ENCODE measurements at regions not wholly inside any gene's neighbourhood (a gene's known extent, or its start where the extent isn't known, plus 50 kb on each side); places are given as distances from the start of the nearest gene placed in this dataset.

DNA sequence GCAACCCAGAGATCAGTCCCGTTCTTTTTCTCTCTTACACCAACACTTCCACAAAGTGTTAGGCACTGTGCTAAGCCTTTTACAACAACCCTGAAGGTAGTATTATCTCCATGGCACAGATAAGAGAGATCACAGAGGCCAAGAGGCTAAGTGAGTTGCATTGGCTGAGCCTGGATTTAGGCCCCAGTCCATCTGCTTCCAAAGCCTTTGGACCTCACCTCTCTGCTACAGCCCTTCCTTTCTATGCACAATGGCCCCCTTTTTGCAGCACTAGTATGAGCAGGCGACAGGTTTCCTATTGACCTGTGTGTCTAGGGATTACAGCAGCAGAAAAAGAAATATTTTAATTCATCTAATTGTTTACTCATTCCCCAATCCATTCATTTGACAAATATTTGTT lies 76.2 kb downstream of the CRYGS start:
- H3K14ac ChIP-seq (ENCODE audit: low read length), result no peak overlapping the region
- H2BK5ac ChIP-seq (ENCODE audit: low read depth, low read length, poor library complexity), result no peak overlapping the region
- no peak overlapping the region for H2AFZ ChIP-seq (ENCODE audit: insufficient read depth, low read length, poor library complexity)
- H3K4ac ChIP-seq (ENCODE audit: low read depth, low read length), result no peak overlapping the region
- no peak overlapping the region for H2BK12ac ChIP-seq (ENCODE audit: low read length)
- H2AK5ac ChIP-seq (ENCODE audit: low read length), result no peak overlapping the region
- no CpG with 5 or more reads among the region's 2 CpGs for WGBS (ENCODE audit: extremely low coverage, insufficient coverage, insufficient read length)
- H3K27me3 ChIP-seq (ENCODE audit: insufficient read depth, low read length), result no peaks in the 10 kb centered on the region
- H3K27ac ChIP-seq (ENCODE audit: low read depth, low read length), result no peak overlapping the region
- H2BK120ac ChIP-seq (ENCODE audit: insufficient read depth, low read length, poor library complexity), result no peak overlapping the region
- H3K4me1 ChIP-seq (ENCODE audit: control insufficient read depth in 1 of 2, insufficient read depth in 2 of 2, low read length in 2 of 2), result no peaks in the 10 kb centered on the region
- no peak overlapping the region for H4K8ac ChIP-seq (ENCODE audit: low read depth, low read length)
- H3K23ac ChIP-seq (ENCODE audit: low read length), result no peak overlapping the region
- H4K12ac ChIP-seq (ENCODE audit: low read depth, low read length), result no peak overlapping the region
- no peak overlapping the region for H3K4me3 ChIP-seq (ENCODE audit: low read depth, low read length)
- H3K79me1 ChIP-seq (ENCODE audit: low read length), result no peaks in the 10 kb centered on the region
- H3K79me2 ChIP-seq (ENCODE audit: control insufficient read depth, insufficient read depth, low read length, poor library complexity), result no peaks in the 10 kb centered on the region
- H3K9me3 ChIP-seq (ENCODE audit: insufficient read depth, low read depth, low read length), result no peaks in the 10 kb centered on the region
- H3K18ac ChIP-seq (ENCODE audit: low read length), result no peak overlapping the region
- H3K36me3 ChIP-seq (ENCODE audit: control insufficient read depth in 1 of 2, insufficient read depth in 2 of 2, low read length in 2 of 2), result no peaks in the 10 kb centered on the region
- no peak overlapping the region for H3K4me2 ChIP-seq (ENCODE audit: low read length)
- no peak for DNase-seq
- H3K9ac ChIP-seq (ENCODE audit: low read length), result no peak overlapping the region
- no peak overlapping the region for H4K91ac ChIP-seq (ENCODE audit: low read depth, low read length)

DNA sequence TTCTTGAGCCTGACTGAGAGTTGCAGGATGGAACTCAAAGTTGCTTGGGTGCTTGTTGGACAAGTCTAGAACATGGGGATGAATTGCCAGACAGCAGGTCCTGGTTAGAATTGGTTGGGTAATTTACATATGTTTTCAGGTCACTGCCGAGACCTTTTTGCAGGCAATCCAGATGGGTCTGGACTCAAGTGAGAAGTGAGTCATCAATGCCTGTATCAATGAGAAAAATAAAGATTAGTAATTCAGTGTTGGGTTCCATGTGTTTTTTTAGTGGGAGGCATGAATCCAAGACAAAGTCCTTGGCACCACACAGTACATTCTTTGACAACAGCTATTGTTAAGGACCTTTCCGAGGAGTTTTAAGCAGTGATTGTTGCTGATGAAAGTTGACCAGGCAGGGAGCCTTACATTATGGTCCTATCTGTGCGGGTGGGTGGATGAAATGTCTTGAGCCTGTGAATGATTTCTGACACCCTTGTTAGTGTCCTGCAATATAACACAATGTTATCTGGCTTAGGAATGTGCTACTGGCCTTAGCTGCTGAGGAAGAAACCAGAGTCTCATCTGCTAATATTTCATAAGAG lies 77.7 kb downstream of the CRYGS start:
- no peak overlapping the region for H4K12ac ChIP-seq (ENCODE audit: low read depth, low read length)
- no peaks in the 10 kb centered on the region for H3K36me3 ChIP-seq (ENCODE audit: control insufficient read depth in 1 of 2, insufficient read depth in 2 of 2, low read length in 2 of 2)
- H3K4me2 ChIP-seq (ENCODE audit: low read length), result no peak overlapping the region
- no peak overlapping the region for H3K4ac ChIP-seq (ENCODE audit: low read depth, low read length)
- WGBS (ENCODE audit: extremely low coverage, insufficient coverage, insufficient read length), result no CpG with 5 or more reads among the region's 3 CpGs
- no peak overlapping the region for H2AFZ ChIP-seq (ENCODE audit: insufficient read depth, low read length, poor library complexity)
- H3K23ac ChIP-seq (ENCODE audit: low read length), result no peak overlapping the region
- H4K8ac ChIP-seq (ENCODE audit: low read depth, low read length), result no peak overlapping the region
- H3K27ac ChIP-seq (ENCODE audit: low read depth, low read length), result no peak overlapping the region
- no peak overlapping the region for H2BK12ac ChIP-seq (ENCODE audit: low read length)
- no peak overlapping the region for H2BK5ac ChIP-seq (ENCODE audit: low read depth, low read length, poor library complexity)
- no peaks in the 10 kb centered on the region for H3K4me1 ChIP-seq (ENCODE audit: control insufficient read depth in 1 of 2, insufficient read depth in 2 of 2, low read length in 2 of 2)
- no peak overlapping the region for H2BK120ac ChIP-seq (ENCODE audit: insufficient read depth, low read length, poor library complexity)
- H3K4me3 ChIP-seq (ENCODE audit: low read depth, low read length), result no peak overlapping the region
- no peaks in the 10 kb centered on the region for H3K9me3 ChIP-seq (ENCODE audit: insufficient read depth, low read depth, low read length)
- H3K79me2 ChIP-seq (ENCODE audit: control insufficient read depth, insufficient read depth, low read length, poor library complexity), result no peaks in the 10 kb centered on the region
- no peak for DNase-seq
- H3K18ac ChIP-seq (ENCODE audit: low read length), result no peak overlapping the region
- no peak overlapping the region for H3K9ac ChIP-seq (ENCODE audit: low read length)
- no peaks in the 10 kb centered on the region for H3K79me1 ChIP-seq (ENCODE audit: low read length)
- no peaks in the 10 kb centered on the region for H3K27me3 ChIP-seq (ENCODE audit: insufficient read depth, low read length)
- H2AK5ac ChIP-seq (ENCODE audit: low read length), result no peak overlapping the region
- no peak overlapping the region for H4K91ac ChIP-seq (ENCODE audit: low read depth, low read length)
- no peak overlapping the region for H3K14ac ChIP-seq (ENCODE audit: low read length)

GRCh38 chr3:186465508-186465907 lies 78.7 kb downstream of the CRYGS start:
- H4K8ac ChIP-seq (ENCODE audit: low read depth, low read length), result no peak overlapping the region
- no CpG with 5 or more reads among the region's 2 CpGs for WGBS (ENCODE audit: extremely low coverage, insufficient coverage, insufficient read length)
- no peak overlapping the region for H3K14ac ChIP-seq (ENCODE audit: low read length)
- H3K4me2 ChIP-seq (ENCODE audit: low read length), result no peak overlapping the region
- H3K9ac ChIP-seq (ENCODE audit: low read length), result no peak overlapping the region
- no peaks in the 10 kb centered on the region for H3K79me1 ChIP-seq (ENCODE audit: low read length)
- H2AFZ ChIP-seq (ENCODE audit: insufficient read depth, low read length, poor library complexity), result no peak overlapping the region
- no peaks in the 10 kb centered on the region for H3K4me1 ChIP-seq (ENCODE audit: control insufficient read depth in 1 of 2, insufficient read depth in 2 of 2, low read length in 2 of 2)
- no peaks in the 10 kb centered on the region for H3K36me3 ChIP-seq (ENCODE audit: control insufficient read depth in 1 of 2, insufficient read depth in 2 of 2, low read length in 2 of 2)
- H3K4me3 ChIP-seq (ENCODE audit: low read depth, low read length), result no peak overlapping the region
- no peak overlapping the region for H3K4ac ChIP-seq (ENCODE audit: low read depth, low read length)
- H2BK5ac ChIP-seq (ENCODE audit: low read depth, low read length, poor library complexity), result no peak overlapping the region
- H4K91ac ChIP-seq (ENCODE audit: low read depth, low read length), result no peak overlapping the region
- no peak overlapping the region for H4K12ac ChIP-seq (ENCODE audit: low read depth, low read length)
- no peaks in the 10 kb centered on the region for H3K79me2 ChIP-seq (ENCODE audit: control insufficient read depth, insufficient read depth, low read length, poor library complexity)
- DNase-seq, result no peak
- H3K27ac ChIP-seq (ENCODE audit: low read depth, low read length), result no peak overlapping the region
- no peak overlapping the region for H3K18ac ChIP-seq (ENCODE audit: low read length)
- no peak overlapping the region for H2AK5ac ChIP-seq (ENCODE audit: low read length)
- no peaks in the 10 kb centered on the region for H3K9me3 ChIP-seq (ENCODE audit: insufficient read depth, low read depth, low read length)
- no peaks in the 10 kb centered on the region for H3K27me3 ChIP-seq (ENCODE audit: insufficient read depth, low read length)
- no peak overlapping the region for H3K23ac ChIP-seq (ENCODE audit: low read length)
- H2BK120ac ChIP-seq (ENCODE audit: insufficient read depth, low read length, poor library complexity), result no peak overlapping the region
- no peak overlapping the region for H2BK12ac ChIP-seq (ENCODE audit: low read length)

- H3K36me3 ChIP-seq (ENCODE audit: control insufficient read depth in 1 of 2, insufficient read depth in 2 of 2, low read length in 2 of 2), result no peaks in the 10 kb centered on the region
- no peak overlapping the region for H2AK5ac ChIP-seq (ENCODE audit: low read length)
- H3K4me2 ChIP-seq (ENCODE audit: low read length), result no peak overlapping the region
- no peaks in the 10 kb centered on the region for H3K9me3 ChIP-seq (ENCODE audit: insufficient read depth, low read depth, low read length)
- no CpG with 5 or more reads among the region's 3 CpGs for WGBS (ENCODE audit: extremely low coverage, insufficient coverage, insufficient read length)
- no peak overlapping the region for H3K14ac ChIP-seq (ENCODE audit: low read length)
- no peak overlapping the region for H4K91ac ChIP-seq (ENCODE audit: low read depth, low read length)
- H3K4me3 ChIP-seq (ENCODE audit: low read depth, low read length), result no peak overlapping the region
- H3K27me3 ChIP-seq (ENCODE audit: insufficient read depth, low read length), result no peaks in the 10 kb centered on the region
- no peak overlapping the region for H3K4ac ChIP-seq (ENCODE audit: low read depth, low read length)
- no peak overlapping the region for H2AFZ ChIP-seq (ENCODE audit: insufficient read depth, low read length, poor library complexity)
- H2BK120ac ChIP-seq (ENCODE audit: insufficient read depth, low read length, poor library complexity), result no peak overlapping the region
- no peaks in the 10 kb centered on the region for H3K79me1 ChIP-seq (ENCODE audit: low read length)
- no peak overlapping the region for H4K8ac ChIP-seq (ENCODE audit: low read depth, low read length)
- no peak overlapping the region for H3K23ac ChIP-seq (ENCODE audit: low read length)
- H3K27ac ChIP-seq (ENCODE audit: low read depth, low read length), result no peak overlapping the region
- peak in 1 of 2 donors; percentile 16 for DNase-seq
- no peak overlapping the region for H3K18ac ChIP-seq (ENCODE audit: low read length)
- no peaks in the 10 kb centered on the region for H3K79me2 ChIP-seq (ENCODE audit: control insufficient read depth, insufficient read depth, low read length, poor library complexity)
- no peaks in the 10 kb centered on the region for H3K4me1 ChIP-seq (ENCODE audit: control insufficient read depth in 1 of 2, insufficient read depth in 2 of 2, low read length in 2 of 2)
- no peak overlapping the region for H2BK5ac ChIP-seq (ENCODE audit: low read depth, low read length, poor library complexity)
- no peak overlapping the region for H4K12ac ChIP-seq (ENCODE audit: low read depth, low read length)
- no peak overlapping the region for H2BK12ac ChIP-seq (ENCODE audit: low read length)
- no peak overlapping the region for H3K9ac ChIP-seq (ENCODE audit: low read length)
Measured at GRCh38 chr3:186464424-186465093, 79.6 kb downstream of the CRYGS start.

Data from trophoblast cell (in vitro differentiated cells and primary cell).